ENCODE measurements at regions not wholly inside any gene's neighbourhood (a gene's known extent, or its start where the extent isn't known, plus 50 kb on each side); places are given as distances from the start of the nearest gene placed in this dataset.

DNA sequence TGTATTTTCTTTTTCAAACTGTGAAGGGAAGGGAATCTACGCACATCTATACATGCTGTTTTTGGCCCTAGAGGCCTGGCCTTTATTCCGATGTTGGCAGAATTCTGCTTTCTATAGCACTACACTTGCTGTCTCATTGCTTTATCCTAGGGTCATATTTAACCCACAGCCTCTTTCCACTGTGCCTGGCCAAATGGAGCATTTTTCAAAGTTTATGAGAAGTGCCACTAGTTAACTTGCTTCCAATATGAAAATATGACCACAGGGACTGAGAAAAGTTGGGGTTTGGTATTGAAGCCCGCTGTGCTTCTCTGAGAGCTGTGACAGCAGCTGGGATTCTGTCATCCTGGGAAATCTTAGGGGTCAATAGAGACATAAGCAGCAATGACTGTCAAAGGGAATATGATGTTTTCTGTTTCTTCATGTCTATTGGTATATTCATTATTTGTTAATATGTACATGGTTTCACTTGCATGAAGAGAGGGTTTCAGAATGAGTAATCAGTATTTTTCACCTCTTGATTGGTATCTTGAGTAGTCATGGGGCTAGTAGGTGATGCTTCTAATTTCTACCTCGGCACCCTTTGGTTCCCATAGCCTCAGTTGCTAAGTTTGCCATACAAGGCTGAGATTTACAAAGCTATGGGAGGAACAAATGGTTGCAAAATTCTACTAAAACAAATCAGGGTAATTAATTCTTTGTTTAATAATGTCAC is 275.8 kb upstream of the RBMS3 start:
- no peak for TF ChIP-seq EZH2phosphoT487 (IDR thresholded peaks at IDR 0.05; ENCODE audit: unreplicated experiment)
- TF ChIP-seq, protein P1, sequence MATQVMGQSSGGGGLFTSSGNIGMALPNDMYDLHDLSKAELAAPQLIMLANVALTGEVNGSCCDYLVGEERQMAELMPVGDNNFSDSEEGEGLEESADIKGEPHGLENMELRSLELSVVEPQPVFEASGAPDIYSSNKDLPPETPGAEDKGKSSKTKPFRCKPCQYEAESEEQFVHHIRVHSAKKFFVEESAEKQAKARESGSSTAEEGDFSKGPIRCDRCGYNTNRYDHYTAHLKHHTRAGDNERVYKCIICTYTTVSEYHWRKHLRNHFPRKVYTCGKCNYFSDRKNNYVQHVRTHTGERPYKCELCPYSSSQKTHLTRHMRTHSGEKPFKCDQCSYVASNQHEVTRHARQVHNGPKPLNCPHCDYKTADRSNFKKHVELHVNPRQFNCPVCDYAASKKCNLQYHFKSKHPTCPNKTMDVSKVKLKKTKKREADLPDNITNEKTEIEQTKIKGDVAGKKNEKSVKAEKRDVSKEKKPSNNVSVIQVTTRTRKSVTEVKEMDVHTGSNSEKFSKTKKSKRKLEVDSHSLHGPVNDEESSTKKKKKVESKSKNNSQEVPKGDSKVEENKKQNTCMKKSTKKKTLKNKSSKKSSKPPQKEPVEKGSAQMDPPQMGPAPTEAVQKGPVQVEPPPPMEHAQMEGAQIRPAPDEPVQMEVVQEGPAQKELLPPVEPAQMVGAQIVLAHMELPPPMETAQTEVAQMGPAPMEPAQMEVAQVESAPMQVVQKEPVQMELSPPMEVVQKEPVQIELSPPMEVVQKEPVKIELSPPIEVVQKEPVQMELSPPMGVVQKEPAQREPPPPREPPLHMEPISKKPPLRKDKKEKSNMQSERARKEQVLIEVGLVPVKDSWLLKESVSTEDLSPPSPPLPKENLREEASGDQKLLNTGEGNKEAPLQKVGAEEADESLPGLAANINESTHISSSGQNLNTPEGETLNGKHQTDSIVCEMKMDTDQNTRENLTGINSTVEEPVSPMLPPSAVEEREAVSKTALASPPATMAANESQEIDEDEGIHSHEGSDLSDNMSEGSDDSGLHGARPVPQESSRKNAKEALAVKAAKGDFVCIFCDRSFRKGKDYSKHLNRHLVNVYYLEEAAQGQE (IDR thresholded peaks at IDR 0.05; ENCODE audit: unreplicated experiment) = no peak
